Amniotic epithelial cell (primary cell): ENCODE measurements at regions not wholly inside any gene's neighbourhood (a gene's known extent, or its start where the extent isn't known, plus 50 kb on each side); places are given as distances from the start of the nearest gene placed in this dataset.

Experiments used
- DNase-seq: peaks from one replicate; pipeline ENCODE4 v3.0.0-alpha.2; 2010; ENCODE audit warnings: low read depth

GRCh38 chr9:87333802-87334201 lies 163.9 kb upstream of the DAPK1 start:
- DNase-seq, result peak; percentile 52

DNA sequence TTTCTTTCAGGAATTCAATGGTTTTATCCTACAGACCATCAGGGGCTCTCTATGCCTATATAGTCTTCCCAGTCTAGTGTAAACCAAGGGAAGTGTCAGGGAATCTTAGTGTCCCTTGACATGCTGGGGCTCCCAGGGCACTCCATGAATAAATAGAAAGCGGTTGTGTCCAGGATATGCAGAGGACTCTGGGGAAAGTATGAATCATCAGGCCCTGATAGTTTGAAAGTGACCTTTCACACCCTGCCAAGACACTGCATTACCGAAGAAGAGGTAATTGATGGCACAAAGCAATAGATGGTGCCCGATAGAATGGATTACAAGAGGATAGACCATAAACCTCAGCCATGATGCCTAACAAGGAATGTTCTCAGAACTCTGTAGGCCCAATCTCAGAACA lies 163.3 kb upstream of the DAPK1 start:
- DNase-seq, result no peak

DNA sequence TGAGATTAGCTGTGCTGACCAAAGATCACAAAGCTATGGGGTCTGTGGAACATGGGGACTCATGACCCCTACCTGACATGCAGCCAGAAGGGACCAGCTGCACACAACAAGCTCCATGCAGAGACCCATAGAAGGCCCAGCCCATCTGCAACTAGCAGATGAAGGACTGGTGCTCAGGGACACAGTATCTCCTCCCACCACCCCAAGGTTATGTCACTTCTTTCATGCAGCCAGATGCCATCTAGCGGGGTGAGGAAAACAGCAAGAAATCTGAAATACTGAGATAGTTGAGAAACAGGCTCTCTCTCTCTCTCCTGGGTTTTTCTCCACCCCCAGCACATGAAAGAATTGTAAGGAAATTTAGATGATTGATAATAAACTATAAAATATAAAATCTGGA lies 161.3 kb upstream of the DAPK1 start:
- DNase-seq, result peak; percentile 46

DNA sequence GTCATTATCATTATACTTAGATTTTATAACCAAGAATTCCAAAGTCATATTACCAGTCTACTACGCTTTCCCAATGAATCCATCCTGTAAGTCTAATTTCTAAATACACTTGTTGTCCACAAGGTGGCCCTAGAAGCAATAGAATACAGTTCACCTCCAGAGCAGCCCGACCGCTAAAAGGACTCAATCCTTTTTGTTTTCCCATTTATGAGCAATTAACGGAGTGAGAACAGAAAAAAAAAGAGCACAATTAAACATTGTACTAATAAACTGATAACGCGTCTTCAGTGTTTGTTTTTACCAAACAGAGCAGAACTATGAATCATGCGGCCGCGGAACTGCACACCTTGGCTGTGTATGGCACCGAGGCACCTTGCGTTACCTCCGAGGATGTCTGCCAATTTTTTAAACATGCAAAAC lies 160.7 kb upstream of the DAPK1 start:
- DNase-seq, result peak; percentile 90

GRCh38 chr9:87337335-87338087 lies 160.2 kb upstream of the DAPK1 start:
- DNase-seq, result peak; percentile 84

DNA sequence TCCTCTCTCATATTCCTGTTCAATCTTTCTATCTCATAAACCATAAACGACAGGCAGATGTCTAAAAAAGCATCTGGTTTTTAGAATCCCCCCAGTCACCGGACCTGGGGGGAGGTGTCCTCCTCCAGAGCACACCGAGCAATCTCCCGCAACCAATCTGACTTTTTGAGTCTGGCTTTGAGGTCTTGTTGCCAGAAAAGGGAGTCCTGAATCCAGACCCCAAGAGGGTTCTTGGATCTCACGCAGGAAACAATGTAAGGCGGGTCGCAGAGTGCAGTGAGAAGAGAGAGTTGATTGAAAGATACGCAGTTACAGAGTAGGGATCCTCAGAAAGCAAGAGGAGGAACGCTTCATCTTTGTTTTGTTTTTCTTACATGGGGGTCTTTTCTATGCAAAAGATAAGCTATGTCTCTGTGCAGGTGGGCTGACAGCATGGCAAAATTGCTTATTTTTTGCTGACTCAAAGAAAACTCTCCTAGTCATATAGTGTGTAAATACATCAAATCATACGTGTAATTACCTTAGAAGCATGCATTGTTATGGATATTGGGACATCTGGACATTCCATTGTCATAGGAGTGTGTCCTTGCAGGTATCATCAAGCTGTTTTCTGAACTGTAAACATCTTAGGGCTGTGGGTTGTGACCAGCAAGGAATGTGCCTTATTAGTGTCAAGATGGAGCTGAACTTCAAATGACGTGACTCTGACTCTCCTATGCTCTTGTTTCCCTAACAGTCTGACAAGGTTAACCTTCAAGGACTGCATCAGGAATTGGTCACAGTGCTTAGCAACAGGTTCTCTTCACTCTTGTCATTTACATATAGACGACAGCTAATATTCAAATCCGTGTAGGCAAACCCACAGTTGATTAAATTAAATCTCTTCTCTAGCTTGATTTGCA lies 159.3 kb upstream of the DAPK1 start:
- no peak for DNase-seq

- no peak for DNase-seq
Observed at GRCh38 chr9:87340391-87340790, 157.3 kb upstream of the DAPK1 start.

GRCh38 chr9:87342743-87343142 lies 154.9 kb upstream of the DAPK1 start:
- peak; percentile 82 for DNase-seq

DNA sequence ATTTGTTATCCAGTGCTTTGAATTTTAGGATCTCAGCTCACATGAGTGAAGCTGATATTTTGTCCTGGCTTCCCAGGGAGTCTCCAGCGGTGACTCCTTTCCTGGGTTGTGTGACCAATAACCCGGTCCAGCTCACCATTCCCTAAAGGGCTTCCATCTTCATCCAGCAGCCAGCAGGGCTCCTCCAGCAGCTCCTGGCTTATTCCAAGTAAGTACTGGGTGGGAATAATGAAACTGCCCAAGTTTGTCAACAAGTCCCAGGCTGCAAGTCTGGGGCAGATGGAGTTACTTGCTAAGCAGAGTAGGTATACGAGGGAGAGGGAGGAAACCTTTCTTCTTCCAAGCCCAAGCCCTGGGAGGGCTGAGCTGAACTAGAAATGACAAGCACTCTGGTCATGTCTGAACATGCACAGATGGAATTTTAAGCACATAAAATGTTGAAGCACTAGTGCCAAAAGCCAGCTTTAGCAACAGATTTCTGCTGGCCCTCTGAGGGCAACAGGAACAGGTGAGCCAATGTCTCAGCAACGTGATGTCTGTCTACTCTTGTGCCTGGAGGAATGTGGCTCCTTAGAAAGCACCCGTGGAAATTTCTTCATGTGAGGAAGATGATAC lies 153.7 kb upstream of the DAPK1 start:
- DNase-seq, result peak; percentile 37

DNA sequence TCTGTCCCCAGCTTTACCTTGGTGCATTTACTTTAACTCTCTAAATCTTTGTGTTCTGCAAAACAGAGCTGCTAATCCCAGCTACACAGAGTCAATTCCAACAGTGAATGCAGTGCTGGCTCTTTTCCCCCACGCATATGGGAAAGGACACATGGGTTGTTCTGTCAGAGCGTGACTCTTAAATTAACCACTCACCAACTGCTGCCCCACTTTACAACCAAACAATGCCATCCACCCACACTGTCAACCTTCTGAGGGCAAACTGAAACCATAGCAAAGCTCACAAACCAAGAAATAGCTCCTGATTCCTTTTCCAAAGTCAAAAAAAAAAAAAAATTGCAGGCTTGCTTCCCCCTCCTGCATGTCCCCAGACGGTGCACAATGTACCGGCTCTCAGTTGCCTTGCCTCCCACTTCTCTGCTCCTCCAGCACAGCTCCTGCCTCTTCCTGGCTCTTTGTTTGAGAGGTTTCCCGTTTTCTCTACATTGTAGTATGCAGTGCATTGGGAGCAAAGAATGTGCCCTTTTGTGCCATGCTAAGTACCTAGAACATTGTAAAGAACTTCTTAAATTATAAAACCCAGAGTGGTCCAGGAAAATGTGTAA lies 151.5 kb upstream of the DAPK1 start:
- peak; percentile 50 for DNase-seq

GRCh38 chr9:87350915-87351314 lies 146.8 kb upstream of the DAPK1 start:
- peak; percentile 97 for DNase-seq

DNA sequence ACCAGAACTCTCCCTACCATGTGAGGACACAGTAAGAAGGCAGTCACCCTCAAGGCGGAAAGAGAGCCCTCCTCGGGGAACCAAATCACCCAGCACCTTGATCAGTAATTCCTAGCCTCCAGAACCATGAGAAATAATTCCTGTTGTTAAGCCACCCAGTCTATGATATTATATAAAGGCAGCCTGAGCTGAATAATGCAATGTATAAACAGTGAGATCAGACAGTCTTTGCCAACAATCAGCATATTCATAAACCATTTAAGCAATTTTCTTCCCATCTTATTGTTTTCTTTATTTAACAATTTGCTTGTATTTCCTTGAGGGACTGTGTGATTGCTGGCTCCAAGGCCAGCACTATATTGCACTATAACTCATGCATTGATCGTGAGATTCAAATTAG lies 144.4 kb upstream of the DAPK1 start:
- DNase-seq, result peak; percentile 27

- DNase-seq, result no peak
Observed at GRCh38 chr9:87354147-87354546, 143.5 kb upstream of the DAPK1 start.

- no peak for DNase-seq
Observed at GRCh38 chr9:87357600-87357999, 140.1 kb upstream of the DAPK1 start.

- no peak for DNase-seq
Observed at GRCh38 chr9:87359264-87359663, 138.4 kb upstream of the DAPK1 start.

DNA sequence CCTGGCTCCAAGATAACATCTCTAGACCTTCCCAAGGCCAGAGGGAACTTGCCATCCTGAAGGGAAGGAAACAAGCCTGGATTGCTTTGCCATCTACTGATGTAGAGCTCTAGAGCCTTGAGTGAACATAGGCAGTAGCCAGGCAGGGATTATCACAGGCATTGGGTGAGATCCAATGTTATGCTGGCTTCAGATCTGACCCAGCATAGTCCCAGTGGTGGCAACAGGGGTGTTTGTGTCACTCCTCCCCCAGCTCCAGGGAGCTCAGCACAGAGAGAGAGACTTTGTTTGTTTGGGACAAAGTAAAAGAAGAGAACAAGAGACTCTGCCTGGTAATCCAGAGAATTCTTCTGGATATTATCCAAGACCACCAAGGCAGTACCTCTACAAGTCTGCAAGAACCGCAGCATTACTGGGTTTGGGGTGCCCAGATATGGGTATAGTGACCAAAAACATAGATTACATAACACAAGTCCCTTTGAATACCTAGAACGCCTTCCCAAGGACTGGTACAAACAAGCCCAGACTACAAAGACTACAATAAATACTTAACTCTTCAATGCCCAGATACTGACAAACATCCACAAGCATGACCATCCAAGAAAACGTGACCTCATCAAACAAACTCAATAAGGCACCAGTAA lies 137.6 kb upstream of the DAPK1 start:
- DNase-seq, result no peak

DNA sequence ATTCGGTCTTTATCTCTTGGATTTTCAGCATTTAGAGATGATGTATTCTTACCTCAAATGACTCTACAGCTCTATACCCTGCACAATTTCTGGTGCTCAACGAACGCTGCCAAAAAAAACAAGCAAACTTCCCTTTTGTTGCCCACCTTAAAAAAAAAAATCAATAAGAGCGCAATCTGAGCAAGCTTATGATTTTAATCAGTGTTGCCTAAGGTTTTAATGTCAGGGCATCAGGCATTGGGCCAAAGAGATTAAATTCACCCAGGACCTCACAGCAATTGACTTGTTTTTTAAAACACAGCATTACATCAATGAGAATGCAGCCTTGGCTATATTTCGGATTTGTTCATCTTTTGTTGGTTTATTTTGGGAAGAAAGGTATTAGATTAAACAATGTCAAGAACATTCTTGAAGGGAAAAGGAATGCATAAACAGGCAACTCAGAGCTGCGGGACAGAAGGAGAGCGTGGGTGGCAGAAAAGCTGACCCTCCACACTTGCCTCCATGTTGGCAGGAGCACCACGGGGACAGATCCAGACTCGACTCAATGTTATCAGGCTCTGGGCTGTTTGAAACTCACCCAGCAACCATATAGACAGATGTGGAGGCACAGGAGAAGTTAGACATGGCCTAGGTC lies 127.5 kb upstream of the DAPK1 start:
- peak; percentile 22 for DNase-seq

DNA sequence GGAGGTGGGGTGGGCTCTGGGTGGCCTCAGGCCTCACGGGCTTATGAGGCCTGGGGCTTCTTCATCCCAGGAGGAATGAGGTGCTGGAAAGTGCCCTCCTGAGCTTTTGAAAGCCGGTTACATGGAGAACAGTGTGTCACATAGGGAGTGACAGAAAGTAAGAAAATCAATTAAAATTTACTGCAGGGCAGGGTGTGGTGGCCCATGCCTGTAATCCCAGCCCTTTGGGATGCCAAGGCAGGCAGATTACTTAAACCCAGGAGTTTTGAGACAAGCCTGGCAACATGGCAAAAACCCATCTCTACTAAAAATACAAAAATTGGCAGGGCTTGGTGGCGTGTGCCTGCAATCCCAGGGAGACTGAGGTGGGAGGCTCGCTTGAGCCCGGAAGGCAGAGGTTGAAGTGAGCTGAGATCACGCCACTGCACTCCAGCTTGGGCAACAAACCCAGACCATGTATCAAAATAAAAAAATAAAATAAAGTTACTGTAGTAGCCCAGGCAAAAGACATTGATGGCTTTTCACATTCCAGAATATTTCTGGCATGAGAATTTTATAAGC lies 125.8 kb upstream of the DAPK1 start:
- DNase-seq, result no peak

- peak; percentile 54 for DNase-seq
Observed at GRCh38 chr9:87372356-87372851, 125.3 kb upstream of the DAPK1 start.

GRCh38 chr9:87374023-87374919 lies 123.4 kb upstream of the DAPK1 start:
- DNase-seq, result peak; percentile 76
